ENCODE measurements at regions not wholly inside any gene's neighbourhood (a gene's known extent, or its start where the extent isn't known, plus 50 kb on each side); places are given as distances from the start of the nearest gene placed in this dataset.
"Not testable (repeated sequence)": the region's sequence is repeated elsewhere in the genome, so short reads cannot be mapped to it uniquely, and the experiment has no call there.

DNA sequence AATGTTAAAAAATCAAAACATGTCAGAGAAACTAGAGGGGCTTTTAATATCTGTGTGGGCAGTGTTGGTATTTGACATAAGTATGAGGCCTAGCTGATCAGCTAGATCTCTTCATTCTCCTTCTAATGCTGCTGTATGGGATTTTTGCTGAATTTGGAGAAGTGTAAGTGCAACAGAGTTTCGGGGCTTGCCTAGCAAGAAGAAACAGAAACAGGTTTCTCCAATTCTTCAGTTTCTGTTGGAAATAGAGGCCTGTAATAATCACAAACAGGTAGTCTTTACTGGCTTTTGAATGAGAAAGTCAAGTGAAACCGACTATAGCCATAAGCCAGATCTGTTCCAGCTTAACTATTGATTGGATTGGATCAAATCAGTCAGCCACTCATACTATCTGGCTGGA lies 96.4 kb upstream of the PCLO start:
- H4K8ac ChIP-seq (ENCODE audit: low read length), result no peak overlapping the region
- no peaks in the 10 kb centered on the region for H3K27me3 ChIP-seq (ENCODE audit: control insufficient read depth in 1 of 2, insufficient read depth in 1 of 2, low read length in 2 of 2)
- no peak overlapping the region for H2BK12ac ChIP-seq (ENCODE audit: low read length in 2 of 2)
- no peak overlapping the region for H2AFZ ChIP-seq (ENCODE audit: low read depth, low read length)
- no peak overlapping the region for H4K91ac ChIP-seq (ENCODE audit: low read length)
- no peaks in the 10 kb centered on the region for H3K4me1 ChIP-seq (ENCODE audit: control insufficient read depth, insufficient read depth, low read depth, low read length)
- WGBS, result 82% methylated on average over 1 of the region's 2 CpGs
- H2BK120ac ChIP-seq (ENCODE audit: low read depth, low read length), result no peak overlapping the region
- H3K9me3 ChIP-seq (ENCODE audit: control insufficient read depth, low read length), result no peaks in the 10 kb centered on the region
- H3K23ac ChIP-seq (ENCODE audit: low read length in 2 of 2), result no peak overlapping the region
- H2BK5ac ChIP-seq (ENCODE audit: low read depth, low read length, poor library complexity, severe bottlenecking), result no peak overlapping the region
- H3K4ac ChIP-seq (ENCODE audit: low read depth in 1 of 2, low read length in 2 of 2), result no peak overlapping the region
- H3K36me3 ChIP-seq (ENCODE audit: control insufficient read depth in 1 of 2, insufficient read depth in 2 of 2, low read depth in 1 of 2, low read length in 2 of 2), result no peaks in the 10 kb centered on the region
- no peaks in the 10 kb centered on the region for H3K79me1 ChIP-seq (replicated peaks; ENCODE audit: low read length, poor library complexity, severe bottlenecking)
- no peak for DNase-seq
- no peak overlapping the region for H3K27ac ChIP-seq (ENCODE audit: low read length, poor library complexity, severe bottlenecking)
- H2AK5ac ChIP-seq (ENCODE audit: low read length, severe bottlenecking), result no peak overlapping the region
- H3K14ac ChIP-seq (ENCODE audit: low read length in 2 of 2), result no peak overlapping the region
- no peak overlapping the region for H3K9ac ChIP-seq (ENCODE audit: low read length)
- no peak overlapping the region for H2BK15ac ChIP-seq (ENCODE audit: low read depth, poor library complexity, severe bottlenecking)
- H3K4me3 ChIP-seq (ENCODE audit: insufficient read depth in 1 of 2, low read depth in 1 of 2, low read length in 2 of 2), result no peak overlapping the region
- H3K18ac ChIP-seq (ENCODE audit: low read depth in 1 of 2, low read length in 2 of 2), result no peak overlapping the region
- H3K4me2 ChIP-seq (ENCODE audit: low read length, poor library complexity, severe bottlenecking), result no peak overlapping the region

DNA sequence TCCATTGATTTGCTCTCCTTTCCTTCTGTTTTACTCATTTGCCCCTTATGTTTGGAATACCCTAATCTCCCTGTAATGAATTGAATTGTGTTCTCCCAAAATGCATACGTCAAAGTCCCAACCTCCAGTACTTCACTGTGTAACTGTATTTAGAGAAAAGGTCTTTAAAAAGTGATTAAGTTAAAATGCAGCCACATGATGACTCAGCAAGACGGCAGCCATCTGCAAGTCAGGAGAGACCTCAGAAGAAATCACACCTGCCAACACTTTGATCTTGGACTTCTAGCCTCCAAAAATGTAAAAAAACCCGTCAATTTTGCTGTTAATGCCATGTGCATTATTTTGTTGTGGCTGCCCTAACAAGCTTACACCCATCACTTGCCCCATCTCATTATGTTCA lies 85.3 kb upstream of the PCLO start:
- WGBS, result 77% methylated on average over 2 of the region's 3 CpGs
- DNase-seq, result no peak

DNA sequence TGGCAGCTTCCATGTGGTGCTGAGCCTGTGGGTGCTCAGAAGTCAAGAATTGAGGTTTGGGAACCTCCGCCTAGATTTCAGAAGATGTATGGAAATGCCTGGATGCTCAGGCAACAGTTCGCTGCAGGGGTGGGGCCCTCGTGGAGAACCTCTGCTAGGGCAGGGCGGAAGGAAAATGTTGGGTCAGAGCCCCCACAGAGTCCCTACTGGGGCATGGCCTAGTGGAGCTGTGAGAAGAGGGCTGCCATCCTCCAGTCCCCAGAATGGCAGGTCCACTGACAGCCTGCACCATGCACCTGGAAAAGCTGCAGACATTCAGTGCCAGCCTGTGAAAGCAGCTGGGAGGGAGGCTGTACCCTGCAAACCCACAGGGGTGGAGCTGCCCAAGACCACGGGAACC lies 56.5 kb upstream of the PCLO start:
- not testable (repeated sequence) for H3K18ac ChIP-seq (ENCODE audit: low read depth in 1 of 2, low read length in 2 of 2); DNase-seq; H3K36me3 ChIP-seq (ENCODE audit: control insufficient read depth in 1 of 2, insufficient read depth in 2 of 2, low read depth in 1 of 2, low read length in 2 of 2); H3K27me3 ChIP-seq (ENCODE audit: control insufficient read depth in 1 of 2, insufficient read depth in 1 of 2, low read length in 2 of 2); H2BK12ac ChIP-seq (ENCODE audit: low read length in 2 of 2); H3K4me2 ChIP-seq (ENCODE audit: low read length, poor library complexity, severe bottlenecking); H3K4me3 ChIP-seq (ENCODE audit: insufficient read depth in 1 of 2, low read depth in 1 of 2, low read length in 2 of 2); H2AFZ ChIP-seq (ENCODE audit: low read depth, low read length); H3K79me1 ChIP-seq (replicated peaks; ENCODE audit: low read length, poor library complexity, severe bottlenecking); H3K23ac ChIP-seq (ENCODE audit: low read length in 2 of 2); H3K27ac ChIP-seq (ENCODE audit: low read length, poor library complexity, severe bottlenecking); H3K4ac ChIP-seq (ENCODE audit: low read depth in 1 of 2, low read length in 2 of 2); H3K9me3 ChIP-seq (ENCODE audit: control insufficient read depth, low read length); H2BK120ac ChIP-seq (ENCODE audit: low read depth, low read length); H2BK5ac ChIP-seq (ENCODE audit: low read depth, low read length, poor library complexity, severe bottlenecking); H3K4me1 ChIP-seq (ENCODE audit: control insufficient read depth, insufficient read depth, low read depth, low read length); H4K91ac ChIP-seq (ENCODE audit: low read length); H2BK15ac ChIP-seq (ENCODE audit: low read depth, poor library complexity, severe bottlenecking); H2AK5ac ChIP-seq (ENCODE audit: low read length, severe bottlenecking); H3K9ac ChIP-seq (ENCODE audit: low read length); H4K8ac ChIP-seq (ENCODE audit: low read length); H3K14ac ChIP-seq (ENCODE audit: low read length in 2 of 2)
- WGBS, result 91% methylated on average over 5 of the region's 5 CpGs

More for the DNA sequence above, 85.3 kb upstream of the PCLO start:
- H3K18ac ChIP-seq (ENCODE audit: low read depth in 1 of 2, low read length in 2 of 2), result no peak overlapping the region
- peaks cover 6% of the 10 kb centered on the region for H3K9me3 ChIP-seq (ENCODE audit: control insufficient read depth, low read length)
- H3K23ac ChIP-seq (ENCODE audit: low read length in 2 of 2), result no peak overlapping the region
- H2BK5ac ChIP-seq (ENCODE audit: low read depth, low read length, poor library complexity, severe bottlenecking), result no peak overlapping the region
- H2BK12ac ChIP-seq (ENCODE audit: low read length in 2 of 2), result no peak overlapping the region
- H3K4ac ChIP-seq (ENCODE audit: low read depth in 1 of 2, low read length in 2 of 2), result no peak overlapping the region
- H3K36me3 ChIP-seq (ENCODE audit: control insufficient read depth in 1 of 2, insufficient read depth in 2 of 2, low read depth in 1 of 2, low read length in 2 of 2), result no peaks in the 10 kb centered on the region
- no peaks in the 10 kb centered on the region for H3K27me3 ChIP-seq (ENCODE audit: control insufficient read depth in 1 of 2, insufficient read depth in 1 of 2, low read length in 2 of 2)
- no peaks in the 10 kb centered on the region for H3K4me1 ChIP-seq (ENCODE audit: control insufficient read depth, insufficient read depth, low read depth, low read length)
- no peak overlapping the region for H2BK15ac ChIP-seq (ENCODE audit: low read depth, poor library complexity, severe bottlenecking)
- no peak overlapping the region for H3K4me3 ChIP-seq (ENCODE audit: insufficient read depth in 1 of 2, low read depth in 1 of 2, low read length in 2 of 2)
- H4K91ac ChIP-seq (ENCODE audit: low read length), result no peak overlapping the region
- H2BK120ac ChIP-seq (ENCODE audit: low read depth, low read length), result no peak overlapping the region
- no peak overlapping the region for H3K4me2 ChIP-seq (ENCODE audit: low read length, poor library complexity, severe bottlenecking)
- H2AFZ ChIP-seq (ENCODE audit: low read depth, low read length), result no peak overlapping the region
- H3K9ac ChIP-seq (ENCODE audit: low read length), result no peak overlapping the region
- H3K14ac ChIP-seq (ENCODE audit: low read length in 2 of 2), result no peak overlapping the region
- H3K79me1 ChIP-seq (replicated peaks; ENCODE audit: low read length, poor library complexity, severe bottlenecking), result no peaks in the 10 kb centered on the region
- no peak overlapping the region for H3K27ac ChIP-seq (ENCODE audit: low read length, poor library complexity, severe bottlenecking)
- no peak overlapping the region for H4K8ac ChIP-seq (ENCODE audit: low read length)
- H2AK5ac ChIP-seq (ENCODE audit: low read length, severe bottlenecking), result no peak overlapping the region

DNA sequence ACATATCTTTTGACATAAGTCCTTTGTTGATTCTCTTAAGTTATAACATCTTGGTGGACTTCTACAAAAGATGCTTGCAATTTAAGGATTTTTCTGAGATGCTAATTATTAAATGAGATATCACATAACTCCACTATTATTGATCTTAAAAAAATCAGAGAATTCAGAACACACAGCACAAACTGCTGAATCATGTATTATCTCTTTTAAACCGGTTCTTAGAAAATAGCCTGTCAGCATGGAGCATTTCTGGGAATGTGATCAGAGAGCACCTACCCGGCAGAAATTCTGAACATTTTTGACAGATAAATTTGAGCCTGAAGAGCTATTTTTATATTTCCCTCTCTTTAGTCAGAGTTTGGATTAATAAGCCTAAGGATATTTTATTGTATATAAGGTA lies 50.2 kb upstream of the PCLO start:
- Histone ChIP-seq H3K27ac (ENCODE audit: low read length, poor library complexity, severe bottlenecking) (no peak overlapping the region), H3K9ac (ENCODE audit: low read length) (no peak overlapping the region), H3K4ac (ENCODE audit: low read depth in 1 of 2, low read length in 2 of 2) (no peak overlapping the region), H3K4me2 (ENCODE audit: low read length, poor library complexity, severe bottlenecking) (no peak overlapping the region), H3K4me3 (ENCODE audit: insufficient read depth in 1 of 2, low read depth in 1 of 2, low read length in 2 of 2) (no peak overlapping the region), H3K9me3 (ENCODE audit: control insufficient read depth, low read length) (no peaks in the 10 kb centered on the region), H3K18ac (ENCODE audit: low read depth in 1 of 2, low read length in 2 of 2) (no peak overlapping the region), H4K8ac (ENCODE audit: low read length) (no peak overlapping the region), H2BK12ac (ENCODE audit: low read length in 2 of 2) (no peak overlapping the region), H3K36me3 (ENCODE audit: control insufficient read depth in 1 of 2, insufficient read depth in 2 of 2, low read depth in 1 of 2, low read length in 2 of 2) (no peaks in the 10 kb centered on the region), H3K4me1 (ENCODE audit: control insufficient read depth, insufficient read depth, low read depth, low read length) (no peaks in the 10 kb centered on the region), H2BK120ac (ENCODE audit: low read depth, low read length) (no peak overlapping the region), H3K14ac (ENCODE audit: low read length in 2 of 2) (no peak overlapping the region), H3K23ac (ENCODE audit: low read length in 2 of 2) (no peak overlapping the region), H4K91ac (ENCODE audit: low read length) (no peak overlapping the region), H2BK5ac (ENCODE audit: low read depth, low read length, poor library complexity, severe bottlenecking) (no peak overlapping the region), H2BK15ac (ENCODE audit: low read depth, poor library complexity, severe bottlenecking) (no peak overlapping the region), H2AK5ac (ENCODE audit: low read length, severe bottlenecking) (no peak overlapping the region), H3K27me3 (ENCODE audit: control insufficient read depth in 1 of 2, insufficient read depth in 1 of 2, low read length in 2 of 2) (no peaks in the 10 kb centered on the region), H2AFZ (ENCODE audit: low read depth, low read length) (no peak overlapping the region), H3K79me1 (replicated peaks; ENCODE audit: low read length, poor library complexity, severe bottlenecking) (no peaks in the 10 kb centered on the region)
- no peak for DNase-seq
- 86% methylated on average over 2 of the region's 2 CpGs for WGBS
